Prostate gland (tissue), 2 donors: ENCODE measurements at regions not wholly inside any gene's neighbourhood (a gene's known extent, or its start where the extent isn't known, plus 50 kb on each side); places are given as distances from the start of the nearest gene placed in this dataset.
"Not testable (repeated sequence)": the region's sequence is repeated elsewhere in the genome, so short reads cannot be mapped to it uniquely, and the experiment has no call there.

ENCODE experiments used
- DNase-seq: peaks from one replicate; pipeline ENCODE4 v3.0.0-alpha.2; 2019; ENCODE audit warnings: low spot score
- H3K27ac ChIP-seq, 2 donors: fragments of 200-600 bp; sonication (generic); 2 replicates each; pipeline ENCODE4 v1.5.1; 2017 to 2019
- H3K27me3 ChIP-seq: fragments of 200-600 bp; sonication (generic); replicated peaks from 2 replicates; pipeline ENCODE4 v1.5.1; 2019; ENCODE audit not compliant: insufficient read depth
- H3K36me3 ChIP-seq, 2 donors: fragments of 200-600 bp; sonication (generic); 1 replicate in 1 of 2; 2 replicates in 1 of 2; pipeline versions ENCODE4 v1.5.1 to v1.8.1; 2017 to 2019
- H3K4me1 ChIP-seq: fragments of 200-600 bp; sonication (generic); replicated peaks from 2 replicates; pipeline ENCODE4 v1.5.1; 2019
- H3K4me3 ChIP-seq, 2 donors: fragments of 200-600 bp; sonication (generic); 2 replicates each; pipeline ENCODE4 v1.5.1; 2017 to 2019
- H3K9me3 ChIP-seq: fragments of 200-600 bp; sonication (generic); 2 replicates; pipeline ENCODE4 v1.5.1; 2017
- CTCF ChIP-seq, 4 experiments: fragments of 200-600 bp in 2 of 4; fragments of 450-650 bp in 2 of 4; sonication (generic) in 2 of 4; IDR thresholded peaks; 1 replicate in 3 of 4; 2 replicates in 1 of 4; pipeline ENCODE4 v1.5.1; 2016 to 2019; ENCODE audit warnings: antibody characterized with exemption in 4 of 4, mild to moderate bottlenecking in 2 of 4, moderate library complexity in 2 of 4
- POLR2A ChIP-seq: fragments of 450-650 bp; IDR thresholded peaks from one replicate; pipeline ENCODE4 v1.6.1; 2016; ENCODE audit warnings: antibody characterized with exemption, mild to moderate bottlenecking
- POLR2AphosphoS5 ChIP-seq: sonication (generic); formaldehyde crosslinking; IDR thresholded peaks from one replicate; pipeline ENCODE4 v1.6.1; 2017; ENCODE audit warnings: antibody characterized with exemption
- WGBS: methylation state at CpG from one replicate; pipeline ENCODE4 v1.1.5; 2018; 5-methylcytosine and 5-hydroxymethylcytosine counted together
- intact Hi-C: fragments of 100-400 bp; cut with DNase I; formaldehyde crosslinking; loops from one replicate; pipeline ENCODE4 v1.14.2; 2022

GRCh38 chr10:27383595-27384542, 120.2 kb upstream of the RAB18 start:
- 59% methylated on average over 5 of the region's 5 CpGs for WGBS
- no peak overlapping the region for H3K4me3 ChIP-seq
- intact Hi-C loops: no loop called here
- no peaks in the 10 kb centered on the region for H3K36me3 ChIP-seq
- no peaks in the 10 kb centered on the region for H3K4me1 ChIP-seq
- H3K27me3 ChIP-seq: no peaks in the 10 kb centered on the region
- no peak for DNase-seq
- no peak overlapping the region for H3K27ac ChIP-seq
- no peaks in the 10 kb centered on the region for H3K9me3 ChIP-seq
- TF ChIP-seq CTCF (IDR thresholded peaks at IDR 0.05) (no peak), POLR2AphosphoS5 (no peak), POLR2A (no peak)

- H3K9me3 ChIP-seq: no peaks in the 10 kb centered on the region
- no peak overlapping the region for H3K4me3 ChIP-seq
- no peak for DNase-seq
- no peak overlapping the region for H3K27ac ChIP-seq
- H3K4me1 ChIP-seq: no peaks in the 10 kb centered on the region
- H3K36me3 ChIP-seq: no peaks in the 10 kb centered on the region
- WGBS: 83% methylated on average over 3 of the region's 3 CpGs
- no peaks in the 10 kb centered on the region for H3K27me3 ChIP-seq
- TF ChIP-seq CTCF (IDR thresholded peaks at IDR 0.05) (no peak), POLR2AphosphoS5 (no peak), POLR2A (no peak)
- intact Hi-C loops: no loop called here
Observed at GRCh38 chr10:27382176-27382575, 121.9 kb upstream of the RAB18 start.

DNA sequence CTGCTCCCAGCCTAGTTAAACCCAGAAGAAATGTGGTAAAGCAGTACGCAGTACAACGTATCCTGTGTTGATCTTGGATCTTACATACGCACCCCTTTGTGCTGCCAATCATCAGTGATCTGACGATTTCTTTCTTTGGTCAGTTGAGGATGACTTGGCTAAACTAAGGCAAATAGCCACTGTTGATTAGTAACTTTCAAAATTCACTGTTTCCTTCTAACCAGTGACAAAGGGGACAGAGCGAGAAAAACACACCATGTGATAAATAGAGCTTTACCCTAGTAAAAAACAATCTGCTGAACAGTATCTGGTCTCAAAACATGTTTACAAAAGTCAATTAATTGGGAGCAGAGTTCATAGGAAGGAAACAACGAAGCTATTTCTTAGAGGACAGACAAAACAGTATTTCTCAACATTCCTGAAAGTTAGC, 123.2 kb upstream of the RAB18 start:
- no peaks in the 10 kb centered on the region for H3K4me1 ChIP-seq
- 64% methylated on average over 6 of the region's 6 CpGs for WGBS
- DNase-seq: no peak
- TF ChIP-seq POLR2AphosphoS5: no peak
- TF ChIP-seq POLR2A: no peak
- no peak for TF ChIP-seq CTCF (IDR thresholded peaks at IDR 0.05)
- H3K27ac ChIP-seq: no peak overlapping the region
- no peaks in the 10 kb centered on the region for H3K36me3 ChIP-seq
- intact Hi-C loops: no loop called here
- H3K4me3 ChIP-seq: no peak overlapping the region
- no peaks in the 10 kb centered on the region for H3K27me3 ChIP-seq
- no peaks in the 10 kb centered on the region for H3K9me3 ChIP-seq

DNA sequence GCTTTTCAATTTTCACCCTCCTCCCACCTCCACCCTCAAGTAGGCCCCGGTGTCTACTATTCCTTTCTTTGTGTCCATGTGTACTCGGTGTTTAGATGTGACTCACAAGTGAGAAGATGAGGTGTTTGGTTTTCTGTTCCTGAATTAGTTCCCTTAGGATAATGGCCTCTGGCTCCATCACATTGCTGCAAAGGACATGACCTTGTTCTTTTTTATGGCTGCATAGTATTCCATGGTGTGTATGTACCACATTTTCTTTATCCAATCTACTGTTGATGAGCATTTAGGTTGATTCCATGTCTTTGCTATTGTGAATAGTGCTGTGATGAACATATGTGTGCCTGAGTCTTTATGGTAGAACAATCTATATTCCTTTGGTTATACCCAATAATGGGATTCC, 125.1 kb upstream of the RAB18 start:
- DNase-seq, H3K9me3 ChIP-seq, H3K36me3 ChIP-seq, intact Hi-C loops, H3K27ac ChIP-seq, H3K4me1 ChIP-seq, H3K27me3 ChIP-seq, H3K4me3 ChIP-seq: not testable (repeated sequence)
- WGBS: 97% methylated on average over 2 of the region's 2 CpGs

DNA sequence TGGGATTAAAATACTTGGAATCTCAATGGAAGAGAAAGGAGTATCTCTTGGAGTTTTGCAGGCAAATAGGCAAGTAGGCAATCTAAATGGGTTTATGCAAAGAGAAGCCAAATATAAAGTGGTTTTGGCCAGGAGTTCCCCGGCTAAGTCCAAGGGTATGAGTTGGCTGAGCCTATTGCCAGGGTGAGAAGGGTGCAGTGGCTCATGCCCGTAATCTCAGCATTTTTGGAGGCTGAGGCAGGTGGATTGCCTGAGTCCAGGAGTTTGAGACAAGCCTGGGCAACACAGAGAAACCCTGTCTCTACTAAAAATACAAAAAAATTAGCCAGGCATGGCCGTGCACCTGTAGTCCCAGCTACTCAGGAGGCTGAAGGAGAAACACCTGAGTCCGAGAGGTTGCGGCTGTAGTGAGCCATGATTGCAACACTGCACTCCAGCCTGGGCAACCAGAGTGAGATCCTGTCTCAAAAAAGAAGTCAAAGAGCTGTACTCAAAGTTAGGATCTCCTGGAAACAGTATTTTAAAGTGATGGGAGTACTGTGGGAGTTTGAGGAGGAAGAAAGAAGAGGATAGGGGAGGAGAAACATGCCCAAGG, 130.4 kb upstream of the RAB18 start:
- DNase-seq: no peak

More for the DNA sequence above, 130.4 kb upstream of the RAB18 start:
- WGBS: 81% methylated on average over 5 of the region's 5 CpGs
- Histone ChIP-seq H3K36me3 (no peaks in the 10 kb centered on the region), H3K4me3 (no peak overlapping the region), H3K27me3 (no peaks in the 10 kb centered on the region), H3K4me1 (no peaks in the 10 kb centered on the region), H3K27ac (no peak overlapping the region), H3K9me3 (no peaks in the 10 kb centered on the region)
- intact Hi-C loops: no loop called here
- no peak for TF ChIP-seq POLR2A
- TF ChIP-seq POLR2AphosphoS5: no peak
- TF ChIP-seq CTCF (IDR thresholded peaks at IDR 0.05): no peak
